Choroid plexus epithelial cell (primary cell): ENCODE measurements at regions not wholly inside any gene's neighbourhood (a gene's known extent, or its start where the extent isn't known, plus 50 kb on each side); places are given as distances from the start of the nearest gene placed in this dataset.

Source experiments
- DNase-seq: peaks from one replicate; pipeline ENCODE4 v3.0.0-alpha.2; 2010; ENCODE audit warnings: low read depth
- H3K4me3 ChIP-seq: 2 replicates; pipeline ENCODE4 v1.5.1; 2011; ENCODE audit warnings: low read depth, mild to moderate bottlenecking, control low read depth, low read length, moderate library complexity
- TF ChIP-seq, protein P1 (sequence below): conservative IDR thresholded peaks from 2 replicates; pipeline ENCODE4 v1.5.1; 2011; ENCODE audit warnings: low read depth, mild to moderate bottlenecking, control low read depth, inconsistent platforms, low read length, moderate library complexity

DNA sequence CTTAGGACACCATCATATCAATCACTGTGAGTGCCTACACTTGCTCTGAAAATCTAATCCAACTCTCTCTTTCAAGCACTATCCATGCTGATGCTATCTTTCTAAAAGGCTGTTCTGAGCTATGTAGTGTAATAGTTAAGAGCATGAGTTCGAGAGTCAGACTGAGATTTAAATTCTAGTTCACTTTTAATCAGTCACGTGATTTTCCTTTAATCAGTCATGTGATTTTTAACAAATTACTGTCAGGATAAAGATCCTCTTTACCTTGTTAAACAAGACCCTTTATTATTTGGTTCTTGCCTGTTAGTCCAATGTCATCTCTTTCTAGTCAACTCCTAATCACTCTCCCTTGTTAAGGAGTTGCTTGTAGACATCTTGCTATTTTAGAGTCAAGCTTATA is 653.0 kb downstream of the RPL10L start:
- no peak for DNase-seq
- TF ChIP-seq, protein P1, sequence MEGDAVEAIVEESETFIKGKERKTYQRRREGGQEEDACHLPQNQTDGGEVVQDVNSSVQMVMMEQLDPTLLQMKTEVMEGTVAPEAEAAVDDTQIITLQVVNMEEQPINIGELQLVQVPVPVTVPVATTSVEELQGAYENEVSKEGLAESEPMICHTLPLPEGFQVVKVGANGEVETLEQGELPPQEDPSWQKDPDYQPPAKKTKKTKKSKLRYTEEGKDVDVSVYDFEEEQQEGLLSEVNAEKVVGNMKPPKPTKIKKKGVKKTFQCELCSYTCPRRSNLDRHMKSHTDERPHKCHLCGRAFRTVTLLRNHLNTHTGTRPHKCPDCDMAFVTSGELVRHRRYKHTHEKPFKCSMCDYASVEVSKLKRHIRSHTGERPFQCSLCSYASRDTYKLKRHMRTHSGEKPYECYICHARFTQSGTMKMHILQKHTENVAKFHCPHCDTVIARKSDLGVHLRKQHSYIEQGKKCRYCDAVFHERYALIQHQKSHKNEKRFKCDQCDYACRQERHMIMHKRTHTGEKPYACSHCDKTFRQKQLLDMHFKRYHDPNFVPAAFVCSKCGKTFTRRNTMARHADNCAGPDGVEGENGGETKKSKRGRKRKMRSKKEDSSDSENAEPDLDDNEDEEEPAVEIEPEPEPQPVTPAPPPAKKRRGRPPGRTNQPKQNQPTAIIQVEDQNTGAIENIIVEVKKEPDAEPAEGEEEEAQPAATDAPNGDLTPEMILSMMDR: no peak
- no peak overlapping the region for H3K4me3 ChIP-seq

DNA sequence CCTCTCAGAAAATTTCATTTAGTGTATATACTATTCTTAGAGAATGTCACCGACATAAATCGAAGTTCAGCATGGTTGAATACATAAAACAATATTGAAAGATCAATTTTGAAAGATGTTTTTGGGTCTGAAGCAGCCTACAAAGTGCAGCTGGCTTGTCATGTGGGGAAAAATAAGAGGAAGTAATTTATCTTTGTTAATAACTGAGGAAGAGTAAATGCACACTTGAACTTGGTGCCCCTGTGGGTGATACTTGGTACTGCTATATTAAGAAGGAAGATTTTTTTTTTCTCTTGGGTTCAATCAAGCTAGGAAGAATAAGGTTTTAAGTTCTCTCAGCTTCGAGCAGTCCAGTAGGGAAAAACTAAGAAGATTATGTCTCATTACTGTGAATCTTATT is 661.3 kb downstream of the RPL10L start:
- TF ChIP-seq, protein P1: peak; percentile 33
- DNase-seq: peak; percentile 1
- H3K4me3 ChIP-seq: no peak overlapping the region

DNA sequence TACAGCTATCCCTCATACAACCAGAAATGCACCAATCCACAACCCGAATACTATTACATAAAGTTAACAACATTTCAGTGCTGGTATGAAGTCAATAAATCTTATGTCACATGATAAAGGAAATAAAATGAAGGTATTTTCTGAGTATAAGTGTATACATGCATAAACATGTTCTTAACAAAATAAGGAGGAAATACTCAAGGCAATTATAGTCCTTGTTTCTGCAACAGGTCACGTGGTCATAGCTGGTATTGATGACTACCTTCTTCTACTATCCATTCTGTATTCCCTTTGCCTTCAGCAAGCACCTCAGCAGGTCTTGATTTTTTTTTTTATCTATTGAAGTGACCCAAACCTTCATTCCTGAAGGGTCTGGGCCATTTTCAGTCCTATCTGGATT is 675.6 kb downstream of the RPL10L start:
- H3K4me3 ChIP-seq: no peak overlapping the region
- DNase-seq: no peak
- TF ChIP-seq, protein P1: no peak

DNA sequence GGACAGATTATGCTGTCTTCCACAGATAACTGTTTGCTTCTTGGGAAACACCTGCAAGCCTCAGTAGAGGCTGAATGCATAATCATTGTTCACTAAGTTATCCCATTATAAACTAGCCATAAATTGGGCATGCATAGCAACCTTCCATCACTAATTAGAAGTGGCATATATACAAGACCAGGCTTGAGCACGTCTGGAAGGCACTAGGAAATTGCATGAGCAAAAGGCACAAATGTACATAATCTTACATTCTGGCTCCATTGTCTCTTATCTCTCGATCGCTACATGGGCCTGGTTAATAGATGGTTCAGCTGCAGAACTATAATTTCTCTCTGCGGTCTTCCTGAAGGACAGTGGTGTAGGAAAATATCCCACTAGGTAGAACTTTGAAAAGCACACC is 679.2 kb downstream of the RPL10L start:
- DNase-seq: no peak
- TF ChIP-seq, protein P1: no peak
- H3K4me3 ChIP-seq: no peak overlapping the region

DNA sequence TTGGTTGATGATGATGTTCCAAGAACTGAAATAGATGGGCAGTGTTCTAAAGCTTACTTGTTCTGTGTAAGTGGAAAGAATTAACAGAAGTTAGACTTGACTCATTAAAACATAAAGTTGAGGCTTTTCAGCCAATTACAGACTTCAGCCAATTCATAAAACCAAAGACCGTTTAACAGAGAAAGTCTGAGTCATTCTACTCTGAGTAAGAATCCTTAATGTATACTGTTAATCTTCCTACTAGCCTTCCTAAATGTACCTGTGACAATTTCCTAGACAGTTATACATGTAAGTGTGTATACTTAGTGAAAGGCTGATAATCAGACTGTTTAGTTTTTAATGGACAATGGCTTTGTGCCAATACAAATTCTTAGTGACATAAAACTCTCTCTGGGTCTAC is 681.0 kb downstream of the RPL10L start:
- DNase-seq: no peak
- H3K4me3 ChIP-seq: no peak overlapping the region
- TF ChIP-seq, protein P1: no peak

DNA sequence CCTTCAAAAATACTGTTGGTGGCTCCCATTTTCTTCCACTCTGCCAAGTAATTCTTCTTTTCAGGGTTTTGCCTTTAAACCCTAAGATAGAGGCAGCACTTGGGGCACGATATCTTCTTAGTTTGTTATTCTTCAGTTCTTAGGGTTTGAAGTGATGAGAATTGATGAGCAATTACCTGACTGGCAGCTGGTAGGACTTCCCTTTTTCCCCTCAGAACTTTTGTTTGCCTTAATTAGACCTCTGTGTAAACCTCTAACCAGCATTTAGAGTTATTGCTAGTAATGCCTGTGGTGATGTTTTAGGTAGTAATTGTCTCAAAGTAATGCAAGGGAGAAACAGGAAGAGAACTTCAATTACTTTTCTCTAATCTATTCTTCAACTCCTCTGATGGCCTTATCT is 683.5 kb downstream of the RPL10L start:
- no peak for DNase-seq
- no peak overlapping the region for H3K4me3 ChIP-seq
- TF ChIP-seq, protein P1: no peak

DNA sequence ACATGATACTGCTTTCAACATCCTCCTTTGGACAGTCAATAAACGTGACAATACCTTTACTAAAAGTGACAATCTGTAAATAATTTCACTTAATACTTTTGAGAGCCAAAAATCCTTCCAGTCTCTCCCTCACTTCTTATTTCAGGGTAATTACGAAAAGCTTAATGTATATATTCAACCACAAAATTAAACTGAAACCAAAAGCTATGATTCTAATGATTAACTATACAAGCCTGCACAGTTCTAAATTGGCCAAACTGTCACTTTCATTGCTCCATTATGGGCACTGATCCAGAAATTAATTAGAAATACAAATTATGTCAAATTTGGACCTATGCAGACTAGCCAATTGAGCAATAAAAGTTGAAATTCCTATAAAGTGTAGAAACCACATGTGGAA is 696.5 kb upstream of the MIS18BP1 start:
- DNase-seq: no peak
- no peak overlapping the region for H3K4me3 ChIP-seq

More for the DNA sequence above, 696.5 kb upstream of the MIS18BP1 start:
- TF ChIP-seq, protein P1: no peak
